B cell (primary cell): ENCODE measurements at regions not wholly inside any gene's neighbourhood (a gene's known extent, or its start where the extent isn't known, plus 50 kb on each side); places are given as distances from the start of the nearest gene placed in this dataset.

ENCODE experiments used
- EZH2 ChIP-seq: IDR thresholded peaks from 2 replicates; pipeline ENCODE4 v1.6.1; 2012; ENCODE audit warnings: borderline replicate concordance, low read depth, mild to moderate bottlenecking, moderate library complexity, low read length; ENCODE audit not compliant: insufficient read depth, poor library complexity, severe bottlenecking
- TF ChIP-seq, protein P1 (sequence below): fragments of 200-600 bp; IDR thresholded peaks from one replicate; pipeline ENCODE4 v1.8.0; 2022; ENCODE audit warnings: antibody characterized with exemption, mild to moderate bottlenecking

DNA sequence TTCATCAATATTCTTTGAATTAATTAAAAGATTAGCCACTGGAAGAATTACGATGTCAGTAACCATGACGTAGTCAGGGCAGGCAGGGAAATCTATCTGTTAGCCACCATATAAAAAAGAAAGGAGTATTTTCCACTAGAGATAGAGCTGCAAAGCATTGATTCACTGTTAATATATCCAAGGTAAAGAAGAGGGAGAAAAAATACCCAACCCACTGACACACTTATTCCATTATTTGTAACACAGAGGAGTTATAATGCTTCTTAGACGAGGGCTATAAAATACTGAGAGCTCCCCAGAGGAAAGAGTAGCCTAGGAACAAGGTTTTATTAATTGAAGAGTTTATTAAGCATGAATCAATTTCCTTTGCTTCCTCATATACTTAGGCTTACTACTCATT is 382.2 kb upstream of the CDH6 start:
- TF ChIP-seq EZH2, result no peak
- TF ChIP-seq, protein P1, sequence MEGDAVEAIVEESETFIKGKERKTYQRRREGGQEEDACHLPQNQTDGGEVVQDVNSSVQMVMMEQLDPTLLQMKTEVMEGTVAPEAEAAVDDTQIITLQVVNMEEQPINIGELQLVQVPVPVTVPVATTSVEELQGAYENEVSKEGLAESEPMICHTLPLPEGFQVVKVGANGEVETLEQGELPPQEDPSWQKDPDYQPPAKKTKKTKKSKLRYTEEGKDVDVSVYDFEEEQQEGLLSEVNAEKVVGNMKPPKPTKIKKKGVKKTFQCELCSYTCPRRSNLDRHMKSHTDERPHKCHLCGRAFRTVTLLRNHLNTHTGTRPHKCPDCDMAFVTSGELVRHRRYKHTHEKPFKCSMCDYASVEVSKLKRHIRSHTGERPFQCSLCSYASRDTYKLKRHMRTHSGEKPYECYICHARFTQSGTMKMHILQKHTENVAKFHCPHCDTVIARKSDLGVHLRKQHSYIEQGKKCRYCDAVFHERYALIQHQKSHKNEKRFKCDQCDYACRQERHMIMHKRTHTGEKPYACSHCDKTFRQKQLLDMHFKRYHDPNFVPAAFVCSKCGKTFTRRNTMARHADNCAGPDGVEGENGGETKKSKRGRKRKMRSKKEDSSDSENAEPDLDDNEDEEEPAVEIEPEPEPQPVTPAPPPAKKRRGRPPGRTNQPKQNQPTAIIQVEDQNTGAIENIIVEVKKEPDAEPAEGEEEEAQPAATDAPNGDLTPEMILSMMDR, result no peak
